Left lung (tissue), 4 donors: ENCODE measurements at regions not wholly inside any gene's neighbourhood (a gene's known extent, or its start where the extent isn't known, plus 50 kb on each side); places are given as distances from the start of the nearest gene placed in this dataset.

Source experiments
- ATAC-seq: fragments of 200-7000 bp; cut with Tn5 transposase; one replicate; pipeline ENCODE4 v1.9.1; 2020; ENCODE audit warnings: moderate library complexity
- DNase-seq, 4 donors: peaks; one replicate each; pipeline ENCODE4 v3.0.0-alpha.2; 2013 to 2020
- H3K27ac ChIP-seq, 2 donors: fragments of 200-600 bp; sonication (generic) in 1 of 2; one replicate each; pipeline versions ENCODE4 v1.5.0 to v1.8.0; 2020 to 2021
- H3K27me3 ChIP-seq, 2 donors: fragments of 200-600 bp; sonication (generic) in 1 of 2; one replicate each; pipeline versions ENCODE4 v1.5.0 to v1.8.0; 2020 to 2021
- H3K36me3 ChIP-seq, 2 donors: fragments of 200-600 bp; sonication (generic) in 1 of 2; one replicate each; pipeline versions ENCODE4 v1.5.0 to v1.8.0; 2020 to 2021
- H3K4me1 ChIP-seq, 2 donors: fragments of 200-600 bp; one replicate each; pipeline ENCODE4 v1.8.0; 2021
- H3K4me3 ChIP-seq, 2 donors: fragments of 200-600 bp; sonication (generic) in 1 of 2; one replicate each; pipeline versions ENCODE4 v1.5.0 to v1.8.0; 2020 to 2021; ENCODE audit warnings: mild to moderate bottlenecking in 1 of 2
- H3K9me3 ChIP-seq, 2 donors: fragments of 200-600 bp; sonication (generic) in 1 of 2; one replicate each; pipeline versions ENCODE4 v1.5.0 to v1.8.0; 2020 to 2021
- CTCF ChIP-seq, 2 donors: fragments of 200-600 bp; sonication (generic) in 1 of 2; IDR thresholded peaks; one replicate each; pipeline versions ENCODE4 v1.5.0 to v1.8.0; 2021; ENCODE audit warnings: antibody characterized with exemption in 2 of 2
- intact Hi-C, 2 donors: fragments of 100-400 bp; cut with DNase I; formaldehyde crosslinking; loops; one replicate each; pipeline versions ENCODE4 v1.11.2 to v1.14.2; 2022
- donor health status: DM: no; HTN: yes; CAD: no.
- donor health status: DM: no; HTN: no; CAD: no.

GRCh38 chr12:125417446-125417845, 352.2 kb downstream of the AACS start:
- H3K27ac ChIP-seq: no peak overlapping the region
- H3K27me3 ChIP-seq: no peaks in the 10 kb centered on the region
- intact Hi-C loops: no loop called here
- no peak for DNase-seq
- H3K9me3 ChIP-seq: peaks cover 0 to 17% of the 10 kb centered on the region in 2 donors
- H3K4me3 ChIP-seq: no peak overlapping the region
- no peak for TF ChIP-seq CTCF (IDR thresholded peaks at IDR 0.05)
- no peaks in the 10 kb centered on the region for H3K4me1 ChIP-seq
- no peaks in the 10 kb centered on the region for H3K36me3 ChIP-seq
- no peak for ATAC-seq

- no peaks in the 10 kb centered on the region for H3K4me1 ChIP-seq
- intact Hi-C loops: no loop called here
- no peaks in the 10 kb centered on the region for H3K27me3 ChIP-seq
- no peak overlapping the region for H3K27ac ChIP-seq
- H3K4me3 ChIP-seq: no peak overlapping the region
- no peak for ATAC-seq
- DNase-seq: no peak
- no peak for TF ChIP-seq CTCF (IDR thresholded peaks at IDR 0.05)
- H3K36me3 ChIP-seq: no peaks in the 10 kb centered on the region
- peaks cover 0 to 17% of the 10 kb centered on the region in 2 donors for H3K9me3 ChIP-seq
Observed at GRCh38 chr12:125418902-125419564, 353.8 kb downstream of the AACS start.

- H3K4me1 ChIP-seq: no peaks in the 10 kb centered on the region
- H3K36me3 ChIP-seq: no peaks in the 10 kb centered on the region
- DNase-seq (no peak), ATAC-seq (no peak)
- TF ChIP-seq CTCF (IDR thresholded peaks at IDR 0.05): no peak
- intact Hi-C loops: no loop called here
- no peak overlapping the region for H3K4me3 ChIP-seq
- no peak overlapping the region for H3K27ac ChIP-seq
- peaks cover 0 to 13% of the 10 kb centered on the region in 2 donors for H3K9me3 ChIP-seq
- peaks cover 0 to 4% of the 10 kb centered on the region in 2 donors for H3K27me3 ChIP-seq
Observed at GRCh38 chr12:125424909-125425308, 359.7 kb downstream of the AACS start.

GRCh38 chr12:125431516-125431915, 366.3 kb downstream of the AACS start:
- no peak for ATAC-seq
- Histone ChIP-seq H3K36me3 (no peaks in the 10 kb centered on the region), H3K4me3 (no peak overlapping the region), H3K9me3 (no peaks in the 10 kb centered on the region), H3K27ac (no peak overlapping the region), H3K4me1 (no peaks in the 10 kb centered on the region), H3K27me3 (peaks cover 0 to 6% of the 10 kb centered on the region in 2 donors)
- DNase-seq: no peak
- no peak for TF ChIP-seq CTCF (IDR thresholded peaks at IDR 0.05)
- intact Hi-C loops: no loop called here

- peaks cover 0 to 6% of the 10 kb centered on the region in 2 donors for H3K27me3 ChIP-seq
- no peaks in the 10 kb centered on the region for H3K36me3 ChIP-seq
- H3K4me1 ChIP-seq: no peaks in the 10 kb centered on the region
- no peak for TF ChIP-seq CTCF (IDR thresholded peaks at IDR 0.05)
- H3K27ac ChIP-seq: no peak overlapping the region
- ATAC-seq (no peak), DNase-seq (no peak)
- H3K4me3 ChIP-seq: no peak overlapping the region
- intact Hi-C loops: no loop called here
- no peaks in the 10 kb centered on the region for H3K9me3 ChIP-seq
Observed at GRCh38 chr12:125434131-125434530, 368.9 kb downstream of the AACS start.
